Thyroid gland (tissue), 4 donors: ENCODE measurements at regions not wholly inside any gene's neighbourhood (a gene's known extent, or its start where the extent isn't known, plus 50 kb on each side); places are given as distances from the start of the nearest gene placed in this dataset.

ENCODE experiments used
- DNase-seq, 2 donors: peaks; one replicate each; pipeline ENCODE4 v3.0.0-alpha.2; 2019
- H3K27ac ChIP-seq, 3 donors: fragments of 200-600 bp; sonication (generic); 1 replicate in 2 of 3; 2 replicates in 1 of 3; pipeline ENCODE4 v1.5.1; 2016 to 2019; ENCODE audit warnings: mild to moderate bottlenecking in 1 of 3, moderate library complexity in 1 of 3
- H3K27me3 ChIP-seq: fragments of 200-600 bp; sonication (generic); one replicate; pipeline ENCODE4 v1.5.1; 2019
- H3K36me3 ChIP-seq, 2 donors: fragments of 200-600 bp; sonication (generic); one replicate each; pipeline ENCODE4 v1.5.1; 2016 to 2019
- H3K4me1 ChIP-seq, 2 donors: fragments of 200-600 bp; sonication (generic); one replicate each; pipeline ENCODE4 v1.5.1; 2017 to 2019
- H3K4me3 ChIP-seq, 3 donors: fragments of 200-600 bp; sonication (generic); replicated peaks in 1 of 3; 1 replicate in 2 of 3; 2 replicates in 1 of 3; pipeline ENCODE4 v1.5.1; 2016; ENCODE audit warnings: mild to moderate bottlenecking in 1 of 3
- H3K9me3 ChIP-seq: fragments of 200-600 bp; sonication (generic); one replicate; pipeline ENCODE4 v1.5.1; 2017
- POLR2A ChIP-seq, 2 donors: fragments of 450-650 bp; IDR thresholded peaks; one replicate each; pipeline ENCODE4 v1.6.1; 2017; ENCODE audit warnings: antibody characterized with exemption in 2 of 2, mild to moderate bottlenecking in 2 of 2, moderate library complexity in 1 of 2
- WGBS, 2 donors: methylation state at CpG; one replicate each; pipeline ENCODE4 v1.1.5; 2017; 5-methylcytosine and 5-hydroxymethylcytosine counted together
- intact Hi-C: fragments of 100-400 bp; cut with DNase I; formaldehyde crosslinking; loops from one replicate; pipeline ENCODE4 v1.15.1; 2023
- TF ChIP-seq, protein P1 (sequence below), 6 experiments: fragments of 200-600 bp in 3 of 6; fragments of 450-650 bp in 3 of 6; sonication (generic) in 3 of 6; IDR thresholded peaks; one replicate each; pipeline ENCODE4 v1.5.1; 2016 to 2019; ENCODE audit warnings: antibody characterized with exemption in 6 of 6, mild to moderate bottlenecking in 2 of 6, inconsistent platforms in 1 of 6, moderate library complexity in 1 of 6

- DNase-seq: no peak
- Histone ChIP-seq H3K4me3 (no peak overlapping the region), H3K36me3 (no peaks in the 10 kb centered on the region), H3K27ac (no peak overlapping the region), H3K27me3 (no peaks in the 10 kb centered on the region), H3K9me3 (no peaks in the 10 kb centered on the region), H3K4me1 (no peaks in the 10 kb centered on the region)
- 58 to 70% methylated on average over 2 of the region's 2 CpGs for WGBS, 2 donors
- intact Hi-C loops: no loop called here
- TF ChIP-seq, protein P1, sequence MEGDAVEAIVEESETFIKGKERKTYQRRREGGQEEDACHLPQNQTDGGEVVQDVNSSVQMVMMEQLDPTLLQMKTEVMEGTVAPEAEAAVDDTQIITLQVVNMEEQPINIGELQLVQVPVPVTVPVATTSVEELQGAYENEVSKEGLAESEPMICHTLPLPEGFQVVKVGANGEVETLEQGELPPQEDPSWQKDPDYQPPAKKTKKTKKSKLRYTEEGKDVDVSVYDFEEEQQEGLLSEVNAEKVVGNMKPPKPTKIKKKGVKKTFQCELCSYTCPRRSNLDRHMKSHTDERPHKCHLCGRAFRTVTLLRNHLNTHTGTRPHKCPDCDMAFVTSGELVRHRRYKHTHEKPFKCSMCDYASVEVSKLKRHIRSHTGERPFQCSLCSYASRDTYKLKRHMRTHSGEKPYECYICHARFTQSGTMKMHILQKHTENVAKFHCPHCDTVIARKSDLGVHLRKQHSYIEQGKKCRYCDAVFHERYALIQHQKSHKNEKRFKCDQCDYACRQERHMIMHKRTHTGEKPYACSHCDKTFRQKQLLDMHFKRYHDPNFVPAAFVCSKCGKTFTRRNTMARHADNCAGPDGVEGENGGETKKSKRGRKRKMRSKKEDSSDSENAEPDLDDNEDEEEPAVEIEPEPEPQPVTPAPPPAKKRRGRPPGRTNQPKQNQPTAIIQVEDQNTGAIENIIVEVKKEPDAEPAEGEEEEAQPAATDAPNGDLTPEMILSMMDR (IDR thresholded peaks at IDR 0.05): no peak
- no peak for TF ChIP-seq POLR2A (IDR thresholded peaks at IDR 0.05)
Measured at GRCh38 chr4:132132433-132132832, 1016.7 kb upstream of the PCDH10 start.

GRCh38 chr4:132169660-132170059 lies 979.4 kb upstream of the PCDH10 start:
- Histone ChIP-seq H3K27ac (no peak overlapping the region), H3K4me3 (no peak overlapping the region), H3K4me1 (no peaks in the 10 kb centered on the region), H3K27me3 (no peaks in the 10 kb centered on the region), H3K9me3 (no peaks in the 10 kb centered on the region), H3K36me3 (no peaks in the 10 kb centered on the region)
- intact Hi-C loops: no loop called here
- TF ChIP-seq POLR2A (IDR thresholded peaks at IDR 0.05): no peak
- DNase-seq: no peak
- 81 to 92% methylated on average over 4 to 5 of the region's 5 CpGs for WGBS, 2 donors

DNA sequence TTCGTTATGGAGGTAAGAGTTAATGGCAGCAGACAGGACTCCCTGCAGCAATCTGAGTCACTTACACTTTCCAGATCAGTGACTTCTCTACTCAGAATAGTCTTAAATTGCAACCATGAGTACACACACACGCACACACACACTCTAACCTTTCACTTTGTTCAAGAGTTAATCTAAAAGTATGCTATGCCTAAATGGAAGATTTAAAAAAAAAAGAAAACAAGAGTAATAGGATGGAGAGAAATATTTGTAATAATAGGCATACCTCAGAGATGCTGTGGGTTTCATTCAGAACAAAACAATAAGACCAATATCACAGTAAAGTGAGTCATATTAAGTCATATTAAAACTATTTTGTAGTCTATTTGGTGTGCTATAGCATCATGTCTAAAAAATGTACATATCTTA lies 969.1 kb upstream of the PCDH10 start:
- no peak overlapping the region for H3K4me3 ChIP-seq
- H3K36me3 ChIP-seq: no peaks in the 10 kb centered on the region
- H3K27me3 ChIP-seq: no peaks in the 10 kb centered on the region
- DNase-seq: no peak
- H3K4me1 ChIP-seq: no peaks in the 10 kb centered on the region
- TF ChIP-seq, protein P1 (IDR thresholded peaks at IDR 0.05): no peak
- no peak for TF ChIP-seq POLR2A (IDR thresholded peaks at IDR 0.05)
- whole genome bisulfite sequencing, 2 donors: 33 to 44% methylated on average over 2 of the region's 2 CpGs
- H3K27ac ChIP-seq: no peak overlapping the region
- intact Hi-C loops: no loop called here
- no peaks in the 10 kb centered on the region for H3K9me3 ChIP-seq

- no peak for DNase-seq
- TF ChIP-seq POLR2A (IDR thresholded peaks at IDR 0.05): no peak
- TF ChIP-seq, protein P1 (IDR thresholded peaks at IDR 0.05): no peak
- Histone ChIP-seq H3K4me3 (no peak overlapping the region), H3K4me1 (no peaks in the 10 kb centered on the region), H3K9me3 (no peaks in the 10 kb centered on the region), H3K36me3 (no peaks in the 10 kb centered on the region), H3K27me3 (no peaks in the 10 kb centered on the region), H3K27ac (no peak overlapping the region)
- WGBS, 2 donors: 76 to 86% methylated on average over 3 of the region's 3 CpGs
- intact Hi-C loops: no loop called here
Measured at GRCh38 chr4:132195176-132195575, 953.9 kb upstream of the PCDH10 start.

DNA sequence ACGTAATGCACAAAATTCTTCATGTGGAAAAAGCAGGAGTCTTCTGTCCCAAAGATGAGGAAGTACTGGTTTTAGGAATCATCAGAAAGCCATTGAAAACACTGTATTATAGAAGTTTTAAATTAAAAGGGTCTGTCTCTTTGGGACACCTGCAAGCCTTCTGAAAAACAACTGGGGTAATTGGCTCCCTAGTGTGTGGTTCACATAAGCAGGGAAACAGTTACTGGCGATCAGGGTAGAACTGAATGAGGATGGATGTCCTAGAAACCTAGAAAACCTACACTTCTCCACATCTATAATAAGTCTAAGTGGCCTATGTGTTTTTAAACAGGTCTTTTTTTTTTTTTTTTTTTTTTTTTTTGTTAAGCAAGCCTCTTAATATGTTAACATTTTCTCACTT lies 945.5 kb upstream of the PCDH10 start:
- 68 to 71% methylated on average over 2 of the region's 2 CpGs for WGBS, 2 donors
- no peak for TF ChIP-seq POLR2A (IDR thresholded peaks at IDR 0.05)
- TF ChIP-seq, protein P1 (IDR thresholded peaks at IDR 0.05): no peak
- no peak for DNase-seq
- Histone ChIP-seq H3K4me1 (no peaks in the 10 kb centered on the region), H3K27me3 (no peaks in the 10 kb centered on the region), H3K4me3 (no peak overlapping the region), H3K9me3 (no peaks in the 10 kb centered on the region), H3K36me3 (no peaks in the 10 kb centered on the region), H3K27ac (no peak overlapping the region)
- intact Hi-C loops: no loop called here

DNA sequence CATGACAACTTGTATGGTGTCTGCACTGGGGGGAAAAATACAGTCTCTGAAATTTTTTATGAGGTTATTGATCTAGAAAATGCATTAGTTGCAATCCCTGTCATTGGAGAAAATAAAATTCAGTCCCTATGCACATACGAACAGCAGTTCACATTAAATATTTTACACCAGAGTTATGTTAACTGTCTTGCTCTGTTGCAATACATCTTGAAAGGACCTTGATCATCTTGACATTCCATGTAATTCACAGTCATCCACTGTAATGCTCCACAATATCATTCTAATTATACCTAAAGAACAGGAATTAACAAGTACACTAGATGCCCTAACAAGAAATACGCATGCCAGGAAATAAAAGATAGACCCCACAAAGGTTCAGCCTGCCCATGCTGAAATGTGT lies 934.6 kb upstream of the PCDH10 start:
- no peaks in the 10 kb centered on the region for H3K9me3 ChIP-seq
- WGBS, 2 donors: 89 to 93% methylated on average over 2 of the region's 2 CpGs
- no peak overlapping the region for H3K27ac ChIP-seq
- H3K4me1 ChIP-seq: no peaks in the 10 kb centered on the region
- H3K27me3 ChIP-seq: no peaks in the 10 kb centered on the region
- no peak for DNase-seq
- TF ChIP-seq, protein P1 (IDR thresholded peaks at IDR 0.05): no peak
- no peak for TF ChIP-seq POLR2A (IDR thresholded peaks at IDR 0.05)
- H3K4me3 ChIP-seq: no peak overlapping the region
- intact Hi-C loops: no loop called here
- H3K36me3 ChIP-seq: no peaks in the 10 kb centered on the region
